Esophagus squamous epithelium (tissue), 4 donors: ENCODE measurements at regions not wholly inside any gene's neighbourhood (a gene's known extent, or its start where the extent isn't known, plus 50 kb on each side); places are given as distances from the start of the nearest gene placed in this dataset.

Source experiments
- CTCF ChIP-seq, 6 experiments: fragments of 450-650 bp in 4 of 6; fragments of 200-600 bp in 2 of 6; sonication (generic) in 2 of 6; IDR thresholded peaks; one replicate each; pipeline ENCODE4 v1.5.1; 2016 to 2019; ENCODE audit warnings: antibody characterized with exemption in 6 of 6, mild to moderate bottlenecking in 4 of 6, moderate library complexity in 4 of 6
- POLR2A ChIP-seq, 4 donors: fragments of 450-650 bp; IDR thresholded peaks; one replicate each; pipeline ENCODE4 v1.6.1; 2017; ENCODE audit warnings: antibody characterized with exemption in 4 of 4, mild to moderate bottlenecking in 4 of 4, moderate library complexity in 3 of 4

GRCh38 chr7:57256637-57257375 lies 124.6 kb upstream of the ZNF479 start:
- no peak for TF ChIP-seq CTCF (IDR thresholded peaks at IDR 0.05)
- no peak for TF ChIP-seq POLR2A (IDR thresholded peaks at IDR 0.05)
